EL (cell line): ENCODE measurements at regions not wholly inside any gene's neighbourhood (a gene's known extent, or its start where the extent isn't known, plus 50 kb on each side); places are given as distances from the start of the nearest gene placed in this dataset.
A peak's percentile ranks its signal among the peaks of the same experiment; 100 is the strongest.

Experiments
- DNase-seq: peaks from one replicate; pipeline ENCODE4 v3.0.0-alpha.2; 2016

DNA sequence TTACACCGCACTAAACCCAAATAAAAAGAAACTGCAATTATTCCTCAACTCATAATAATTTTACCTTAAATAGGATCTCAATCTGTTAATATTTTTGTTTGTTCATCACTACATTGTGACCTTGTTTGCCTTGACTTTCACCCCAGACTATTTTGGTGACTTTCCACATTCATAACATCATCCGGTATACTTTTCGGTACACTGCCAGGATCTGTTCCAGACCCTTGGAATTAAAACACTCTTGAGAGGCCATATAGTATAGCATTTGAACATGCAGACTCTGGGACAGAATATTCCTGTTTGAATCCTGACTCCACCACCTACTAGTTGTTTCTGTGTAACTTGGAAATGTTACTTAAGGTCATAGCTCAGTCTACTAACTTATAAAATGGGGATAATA, 577.4 kb downstream of the METTL4 start:
- no peak for DNase-seq

DNA sequence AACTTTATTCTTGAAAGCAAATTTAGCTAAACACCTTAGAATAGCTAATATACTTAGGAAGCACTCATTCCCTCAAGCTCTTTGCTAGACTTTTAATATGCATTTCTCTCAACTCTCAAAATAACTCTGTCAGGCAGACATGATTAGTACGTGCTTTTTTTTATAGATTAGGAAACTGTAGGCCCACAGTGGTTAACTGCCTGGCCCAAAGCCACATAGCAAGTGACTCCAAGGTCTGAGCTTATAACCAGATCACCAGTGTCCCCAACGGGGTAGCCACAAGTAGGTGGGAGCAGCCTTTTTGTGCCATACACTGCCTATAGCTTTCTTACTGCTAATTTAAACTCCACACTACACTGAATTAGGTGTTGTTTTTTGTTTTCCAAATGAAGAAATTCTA, 576.8 kb downstream of the METTL4 start:
- DNase-seq, result no peak

DNA sequence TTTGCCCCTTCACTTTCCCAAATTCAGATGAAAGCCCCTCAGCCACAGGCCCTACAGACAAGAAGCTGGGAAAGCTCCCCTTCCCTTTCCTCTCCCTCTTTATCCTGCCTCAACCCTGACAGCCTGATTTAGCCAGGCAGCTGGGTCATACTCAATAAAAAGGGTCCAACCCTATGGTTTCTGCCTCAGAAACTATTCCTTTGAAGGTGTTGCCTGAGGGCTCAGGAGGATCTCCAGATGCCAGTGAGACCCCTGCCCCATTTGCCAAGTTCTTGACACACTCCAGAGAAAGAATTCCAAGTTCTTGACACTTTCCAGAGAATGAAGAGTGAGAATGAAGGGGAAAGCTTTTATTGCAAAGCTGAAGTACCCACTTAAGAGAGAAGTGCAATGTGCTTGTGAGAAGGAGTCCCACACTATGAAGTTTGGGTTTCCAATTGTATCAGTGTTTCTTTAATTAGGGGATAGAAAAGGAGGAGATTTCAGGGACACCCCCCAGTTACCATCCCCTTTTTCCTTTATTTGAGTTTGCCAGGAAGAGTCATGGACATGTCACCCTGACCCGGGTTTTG, 576.2 kb downstream of the METTL4 start:
- DNase-seq, result no peak

DNA sequence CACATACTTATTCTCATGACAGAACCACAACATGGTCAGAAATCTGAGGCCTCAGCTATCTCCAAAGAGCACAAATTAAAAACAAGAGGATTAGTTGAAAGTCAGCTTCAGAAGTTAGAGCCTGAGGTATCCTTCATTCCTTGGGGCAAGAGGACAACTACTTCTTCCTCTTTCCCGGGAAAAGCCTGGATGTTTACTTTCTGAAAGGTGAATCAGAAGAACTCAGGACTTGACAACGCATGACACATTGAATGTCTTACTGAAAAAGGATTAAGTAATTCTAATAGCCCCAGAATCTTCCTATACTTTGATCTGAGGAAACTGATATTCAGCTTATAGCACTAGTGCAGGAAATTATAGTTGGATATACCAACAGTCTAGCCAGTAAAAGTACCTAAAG, 573.2 kb downstream of the METTL4 start:
- no peak for DNase-seq

DNA sequence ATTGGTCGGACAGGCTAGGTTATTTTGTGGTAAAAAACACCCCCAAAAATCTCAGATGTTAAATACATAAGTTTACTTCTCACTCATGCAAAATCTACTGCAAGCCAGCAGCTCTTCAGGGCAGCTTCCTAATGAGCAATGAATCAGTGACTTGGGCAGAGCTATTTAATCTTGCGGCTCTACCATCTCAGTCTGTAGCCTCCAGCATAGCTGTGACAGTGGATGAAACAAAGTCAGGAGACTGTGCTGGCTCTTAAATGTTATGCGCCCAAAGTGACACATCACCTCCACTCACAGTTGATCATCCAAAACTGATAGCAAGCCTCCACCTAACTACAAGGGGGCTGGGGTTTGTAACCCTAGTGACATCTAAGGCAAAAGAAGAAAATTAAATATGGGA, 571.9 kb downstream of the METTL4 start:
- no peak for DNase-seq

DNA sequence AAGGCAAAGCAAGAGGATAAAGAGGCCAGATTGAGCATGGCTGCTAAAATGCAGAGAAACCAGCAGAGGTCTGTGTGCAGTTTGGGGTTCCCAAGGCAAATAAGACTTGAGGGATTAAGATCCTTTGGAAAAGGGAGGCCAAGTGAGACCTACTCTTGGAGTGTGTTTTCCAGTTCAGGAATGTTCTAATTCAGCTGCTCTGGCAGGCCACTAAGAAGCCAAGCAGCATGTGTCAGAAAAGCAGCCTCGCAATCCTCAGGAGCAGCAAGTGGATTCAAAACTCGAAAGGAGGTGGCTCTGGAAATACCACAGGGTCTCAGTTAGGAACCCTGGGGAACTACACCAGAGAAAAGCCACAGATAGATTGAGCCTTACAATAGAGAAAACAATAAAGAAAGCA, 569.2 kb downstream of the METTL4 start:
- no peak for DNase-seq

DNA sequence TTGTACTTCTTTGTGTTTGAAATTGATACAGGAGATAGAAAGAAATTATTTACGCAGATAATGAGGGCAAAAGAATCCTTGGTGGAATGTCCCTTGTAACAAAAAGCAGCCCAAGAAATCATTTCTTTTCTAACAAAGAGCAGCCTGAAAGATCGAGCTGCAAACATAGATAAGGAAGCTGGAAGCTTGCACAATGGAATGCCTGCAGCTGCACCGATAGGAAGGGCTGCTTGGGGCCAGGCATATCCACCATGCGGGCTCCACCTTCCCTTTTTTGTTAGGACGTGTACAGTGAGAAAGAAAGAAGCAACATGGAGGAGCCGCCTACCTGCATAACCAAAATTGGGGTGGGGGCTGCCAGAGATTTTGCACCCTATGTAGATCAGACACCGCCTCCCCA, 568.7 kb downstream of the METTL4 start:
- no peak for DNase-seq

DNA sequence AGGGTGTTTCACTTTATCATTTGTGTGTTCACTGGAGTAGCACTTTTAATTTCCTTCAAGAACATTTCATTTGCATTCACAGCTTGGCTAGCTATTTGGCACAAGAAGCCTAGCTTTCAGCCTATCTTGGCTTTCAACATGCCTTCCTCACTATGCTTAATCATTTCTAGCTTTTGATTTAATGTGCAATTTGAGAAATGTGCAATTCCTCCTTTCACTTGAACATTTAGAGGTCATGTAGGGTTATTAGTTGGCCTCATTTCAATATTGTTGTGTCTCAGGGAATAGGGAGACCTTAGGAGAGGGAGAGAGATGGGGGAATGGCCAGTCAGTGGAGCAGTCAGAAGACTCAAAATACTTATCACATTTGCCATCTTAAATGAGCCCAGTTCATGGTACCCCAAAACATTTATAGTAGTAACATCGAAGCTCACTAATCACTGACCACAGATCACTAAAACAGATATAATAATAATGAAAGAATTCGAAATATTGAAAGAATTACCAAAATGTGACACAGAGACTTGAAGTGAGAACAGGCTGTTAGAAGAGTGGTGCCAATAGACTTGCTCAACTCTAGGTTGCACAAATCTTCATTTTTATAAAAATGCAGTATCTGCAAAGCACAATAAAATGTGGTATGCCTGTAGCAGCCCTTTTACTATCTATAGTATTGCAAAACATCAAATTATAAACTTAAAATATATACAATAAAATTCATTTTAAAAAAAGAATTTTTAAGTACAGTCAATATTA, 561.2 kb downstream of the METTL4 start:
- no peak for DNase-seq

DNA sequence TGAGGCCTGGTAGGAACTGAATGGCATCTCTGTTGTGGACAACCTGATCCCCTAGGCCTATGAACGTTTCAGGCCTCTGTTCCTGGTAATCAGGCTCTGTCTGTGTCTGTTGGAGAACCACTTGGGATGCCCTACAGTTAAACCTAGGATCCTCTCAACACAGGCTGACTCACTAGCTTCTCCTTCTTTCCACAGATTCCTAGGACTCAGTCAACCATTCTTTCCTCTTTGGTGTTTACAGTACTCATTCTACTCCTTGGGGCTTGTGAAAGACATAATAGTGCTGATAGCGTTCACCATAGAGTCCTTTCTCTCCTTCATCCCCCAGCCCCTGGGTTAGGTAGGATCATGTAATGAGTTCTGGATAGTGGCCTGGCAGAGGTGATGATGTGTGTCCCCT, 544.3 kb downstream of the METTL4 start:
- DNase-seq, result no peak

DNA sequence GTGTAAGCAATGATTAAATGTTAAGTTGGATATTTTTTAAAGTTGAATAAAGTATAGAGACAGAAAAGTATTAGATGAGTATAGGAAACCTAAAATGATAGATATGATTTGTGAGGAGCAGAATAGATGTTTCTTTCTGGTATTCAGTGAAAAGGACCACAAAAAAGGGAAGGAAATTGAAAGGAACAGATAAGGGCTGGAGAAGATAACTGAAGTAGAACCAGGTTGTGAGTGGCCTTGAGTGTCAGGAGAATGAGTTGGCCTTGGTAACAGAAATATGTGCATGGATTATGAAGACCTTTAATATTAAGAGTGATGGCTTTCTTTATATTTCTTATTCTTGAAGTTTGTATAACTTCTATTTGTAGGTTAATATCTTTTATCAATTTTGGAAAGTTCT, 543.5 kb downstream of the METTL4 start:
- DNase-seq, result no peak

DNA sequence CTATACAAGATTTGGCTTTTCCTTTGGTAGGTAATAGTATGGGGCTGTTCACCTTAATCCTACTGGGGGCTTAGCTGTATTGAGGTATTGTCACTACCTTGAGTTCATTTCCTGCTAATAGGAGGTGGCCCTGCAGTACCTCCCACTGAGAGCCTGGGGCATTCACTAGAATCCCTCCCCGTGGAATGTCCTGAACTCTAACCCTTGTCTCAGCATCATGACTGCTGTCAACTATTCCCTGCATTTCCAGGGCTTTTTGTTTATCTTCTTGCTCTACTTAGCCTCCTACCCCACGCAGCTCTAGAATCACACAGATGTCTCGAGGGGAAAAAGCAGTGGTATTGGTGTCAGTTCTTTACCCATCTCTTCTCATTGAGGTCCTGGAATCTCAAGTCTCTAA, 542.3 kb downstream of the METTL4 start:
- no peak for DNase-seq

DNA sequence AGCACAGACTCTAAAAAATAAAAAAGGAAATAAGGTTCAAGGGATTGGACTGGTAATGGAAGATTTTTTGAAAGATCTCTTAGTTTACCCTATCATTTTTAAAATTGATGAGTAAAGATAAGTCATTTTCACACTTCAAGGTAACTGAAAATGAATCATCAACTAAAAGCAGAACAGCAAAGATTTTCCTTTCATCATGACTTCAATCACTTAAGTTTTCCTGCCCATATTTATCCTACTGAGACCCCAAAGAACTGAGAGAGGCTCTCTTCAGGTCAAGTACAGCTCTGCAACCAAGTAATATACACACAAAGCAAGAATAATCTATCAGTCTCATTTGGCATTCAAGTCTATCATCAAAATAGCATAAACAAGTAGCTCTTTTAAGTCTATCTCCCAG, 540.7 kb downstream of the METTL4 start:
- no peak for DNase-seq

DNA sequence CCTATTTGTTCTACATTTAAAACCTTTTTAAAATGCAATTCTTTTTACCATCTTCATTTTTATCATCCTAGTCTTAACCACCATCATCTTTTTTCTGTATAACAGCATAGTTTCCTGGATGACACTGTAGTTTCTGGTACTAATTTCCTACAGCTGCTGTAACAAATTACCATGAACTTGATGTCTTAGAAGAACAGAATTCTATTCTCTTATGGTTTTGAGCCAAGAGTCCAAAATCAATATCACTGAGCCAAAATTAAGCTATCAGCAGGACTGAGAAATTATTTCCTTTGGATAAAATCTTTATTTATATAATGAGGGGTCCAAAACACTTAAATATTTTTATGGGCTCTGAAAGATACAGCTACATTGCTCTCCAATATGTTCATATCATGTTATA, 539.3 kb downstream of the METTL4 start:
- no peak for DNase-seq

DNA sequence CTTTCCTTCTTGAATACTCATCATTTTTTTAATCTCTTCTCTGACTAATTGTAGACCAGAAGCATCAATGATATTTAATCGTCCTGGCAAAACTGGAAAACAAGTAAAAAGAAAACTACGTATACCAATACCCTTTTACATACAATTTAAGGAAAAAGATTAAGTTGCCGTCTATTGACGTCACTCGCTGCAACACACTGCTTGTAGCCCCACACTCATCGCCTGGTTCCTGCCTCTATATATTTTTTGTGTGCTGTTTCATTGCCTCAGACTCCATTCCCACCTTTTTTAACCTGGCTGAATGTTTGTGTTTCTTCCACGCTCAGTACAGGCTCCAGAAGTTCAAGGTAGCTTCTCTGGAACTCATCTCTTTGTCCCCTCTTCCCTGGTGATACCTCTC, 536.2 kb downstream of the METTL4 start:
- no peak for DNase-seq

DNA sequence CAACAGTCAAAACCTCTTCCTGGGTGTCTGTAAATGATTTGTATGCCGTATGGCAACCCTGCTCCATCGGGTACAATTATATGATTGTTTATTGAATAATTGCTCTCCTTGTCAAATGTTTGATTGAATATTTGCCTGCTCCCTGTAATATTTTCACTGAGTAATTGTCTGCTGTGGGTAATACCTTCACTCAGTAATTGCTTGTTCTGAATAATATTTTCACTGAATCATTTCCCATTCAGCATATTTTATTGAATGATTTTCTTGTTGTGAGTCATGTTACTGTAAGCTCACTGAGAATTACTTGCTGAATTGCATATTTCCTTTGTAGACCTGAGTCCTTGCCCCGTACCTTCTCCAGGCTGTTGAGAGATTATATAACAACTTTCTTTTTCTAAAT, 535.2 kb downstream of the METTL4 start:
- DNase-seq, result peak; percentile 4

DNA sequence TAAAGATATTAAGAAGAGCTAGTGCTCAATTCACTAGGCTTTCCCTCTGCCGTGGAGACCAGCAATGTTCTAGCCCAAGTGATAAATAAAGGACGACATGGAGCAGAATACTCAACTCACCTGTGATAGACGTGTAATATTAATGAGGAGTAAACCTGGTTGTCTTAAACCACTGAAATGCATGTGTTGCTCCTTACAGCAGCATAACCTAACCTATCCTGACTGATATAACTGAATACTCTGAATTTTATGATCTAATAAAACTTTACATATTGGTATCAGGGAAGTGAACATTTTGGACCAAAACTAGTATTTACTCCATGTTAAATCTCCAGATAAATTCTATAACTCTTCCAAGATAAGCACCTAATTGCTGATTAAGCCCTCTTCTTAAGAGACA, 531.0 kb downstream of the METTL4 start:
- DNase-seq, result no peak

DNA sequence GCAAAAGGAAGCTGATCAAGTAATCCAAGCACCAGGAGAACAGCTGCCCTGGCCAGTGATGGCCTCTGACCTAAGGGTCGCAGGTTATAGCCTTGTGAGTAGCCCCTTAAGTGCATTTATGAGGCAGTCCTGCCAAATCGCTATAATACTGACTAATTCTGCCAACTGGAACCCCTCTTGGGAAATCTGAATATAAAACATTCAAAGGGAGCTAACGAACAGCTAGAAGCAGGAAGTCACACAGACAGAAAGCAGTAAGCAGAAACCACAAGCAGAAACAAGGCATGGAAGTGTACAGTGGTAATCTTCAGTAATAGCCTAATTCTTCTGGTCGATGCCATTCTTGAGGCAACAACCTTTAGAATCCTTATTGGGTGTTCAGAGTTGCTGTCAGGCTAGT, 521.3 kb downstream of the METTL4 start:
- DNase-seq, result no peak

DNA sequence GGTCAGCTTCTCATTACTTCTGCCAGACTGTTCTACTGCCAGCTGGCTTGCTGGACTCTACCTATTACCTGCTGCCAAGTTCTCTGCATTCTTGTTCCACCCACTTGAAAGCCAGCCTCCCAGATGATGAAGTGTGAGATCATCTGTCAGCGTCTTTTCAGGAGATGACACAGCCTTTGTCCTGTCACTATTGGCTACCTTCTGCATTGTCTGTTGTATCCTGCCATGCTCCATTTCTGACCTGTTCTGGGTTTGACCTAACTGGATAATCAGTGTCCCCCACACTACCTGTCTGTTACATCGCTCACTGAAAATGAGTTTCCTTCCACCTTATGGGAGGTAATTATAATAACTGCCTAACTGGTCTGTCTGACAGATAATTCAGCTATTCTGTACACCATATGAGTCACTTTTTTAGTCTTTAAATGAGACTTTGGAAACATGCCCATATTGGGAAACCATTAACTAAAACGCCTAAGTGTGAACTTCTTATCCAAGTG, 520.6 kb downstream of the METTL4 start:
- DNase-seq, result no peak

DNA sequence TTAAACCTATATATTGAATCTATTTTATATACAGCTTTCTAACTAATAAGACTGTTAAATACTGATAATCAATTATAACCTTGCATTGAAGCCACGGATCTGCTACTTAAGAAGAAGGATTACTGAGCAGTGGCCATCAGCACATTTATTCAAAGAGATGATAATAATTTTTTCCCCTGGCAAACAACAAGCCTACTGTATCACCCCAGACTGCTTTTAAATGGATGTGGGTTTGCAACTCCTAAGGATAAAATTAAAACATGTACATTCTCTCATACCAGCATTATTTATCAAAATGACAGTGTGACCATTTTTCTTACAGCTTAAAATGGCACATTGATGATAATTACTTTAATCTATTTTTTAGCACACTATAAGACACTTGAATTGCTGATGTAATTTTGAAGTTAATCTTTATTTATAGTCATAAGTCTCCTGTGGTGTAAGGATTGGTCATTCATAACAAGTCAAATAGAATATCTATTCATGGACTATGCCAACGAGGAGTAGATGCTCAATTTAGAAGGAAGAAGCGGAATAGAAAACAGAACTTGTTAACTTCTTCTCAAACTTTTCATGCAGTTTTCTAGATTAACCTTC, 517.7 kb downstream of the METTL4 start:
- DNase-seq, result no peak

DNA sequence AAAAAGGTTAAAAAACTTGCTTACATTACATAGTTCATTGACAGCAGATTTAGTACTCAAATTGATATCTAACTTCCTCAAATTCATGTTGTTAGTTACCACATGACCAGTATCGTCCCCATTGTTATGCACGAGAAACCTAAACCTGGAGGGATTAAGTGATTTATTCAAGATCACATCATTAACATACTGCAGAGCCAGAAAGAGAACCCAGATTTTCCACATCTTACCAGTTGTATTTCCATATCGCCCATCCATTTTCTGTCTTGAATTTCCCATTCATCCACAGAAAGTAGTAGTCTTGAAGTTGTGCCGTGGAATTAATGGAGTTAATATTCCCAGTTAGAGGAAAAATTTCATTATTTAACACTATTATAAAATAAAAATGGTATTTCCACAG, 512.0 kb downstream of the METTL4 start:
- DNase-seq, result no peak

DNA sequence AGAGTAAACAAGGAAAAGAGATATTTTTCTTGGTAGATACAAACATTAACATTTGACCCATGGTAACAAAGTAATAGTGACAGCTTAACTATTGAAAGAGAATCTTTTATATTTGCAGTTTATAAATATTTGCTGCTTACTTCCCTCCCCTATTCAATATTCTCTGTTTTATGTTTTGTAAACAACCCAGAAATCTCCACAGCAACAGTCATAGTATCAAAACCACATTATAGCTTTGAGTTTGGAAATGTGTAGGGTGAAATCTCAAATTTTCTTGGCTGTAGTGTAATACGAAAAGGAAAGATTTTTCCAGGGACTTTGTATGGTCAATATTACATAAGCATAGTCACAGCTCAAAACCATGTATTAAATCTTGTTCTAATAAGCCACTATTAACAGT, 511.2 kb downstream of the METTL4 start:
- no peak for DNase-seq

DNA sequence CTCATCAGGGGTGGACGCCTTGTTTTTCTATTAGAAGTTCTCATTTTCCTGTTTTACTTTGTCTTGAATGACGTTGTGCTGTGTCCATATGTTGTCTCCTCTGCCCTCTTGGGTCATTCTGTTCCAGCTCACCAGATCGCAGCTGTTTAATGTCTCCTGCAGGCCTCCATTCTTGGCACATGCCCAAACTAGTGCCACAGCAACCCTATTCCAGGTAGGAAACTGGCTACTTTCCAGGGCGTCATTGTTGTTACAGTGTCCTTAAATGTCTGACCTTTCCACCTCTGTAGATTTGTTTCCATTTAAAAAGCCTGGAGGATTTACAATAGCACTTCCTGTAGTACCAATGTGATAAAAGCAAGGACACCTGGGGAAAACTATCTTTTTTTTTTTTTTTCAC, 500.7 kb downstream of the METTL4 start:
- no peak for DNase-seq

DNA sequence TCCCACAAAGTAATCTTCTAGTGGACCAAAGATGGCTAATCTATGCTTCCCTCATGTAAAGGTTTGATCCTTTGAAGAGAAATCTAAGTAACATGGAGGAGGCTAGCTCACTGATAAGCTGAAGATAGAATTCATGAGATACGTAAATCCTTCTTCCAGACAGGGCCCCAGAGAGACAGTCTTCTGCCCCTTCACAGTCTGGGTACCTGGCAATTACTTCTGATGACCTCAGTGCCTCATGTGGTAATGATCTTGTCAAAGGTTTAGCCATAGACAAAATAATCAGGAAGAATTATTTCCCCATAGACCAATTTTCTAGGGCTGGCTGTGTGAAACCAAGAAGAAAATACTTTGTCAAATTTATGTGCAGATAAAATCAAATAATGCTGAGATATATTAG, 495.8 kb downstream of the METTL4 start:
- no peak for DNase-seq

DNA sequence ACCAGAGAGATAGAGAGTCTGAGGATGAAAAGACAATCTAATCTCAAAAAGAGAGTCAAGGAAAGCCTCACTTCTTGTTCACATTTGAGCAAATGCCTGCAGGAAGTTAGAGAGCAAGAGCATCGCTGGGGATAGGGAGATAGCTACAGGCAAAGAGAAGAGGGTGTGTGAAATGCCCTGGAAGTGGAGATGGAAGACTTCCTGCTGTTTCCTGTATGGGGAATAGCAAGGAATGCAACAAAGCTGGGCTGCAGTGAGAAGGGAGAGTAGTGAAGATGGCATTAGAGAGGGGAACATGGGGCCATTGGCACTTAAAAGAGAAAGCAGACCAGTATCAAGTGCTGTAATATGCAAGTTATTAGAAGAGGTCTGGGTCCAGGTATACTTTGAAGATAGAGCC, 488.6 kb downstream of the METTL4 start:
- no peak for DNase-seq

DNA sequence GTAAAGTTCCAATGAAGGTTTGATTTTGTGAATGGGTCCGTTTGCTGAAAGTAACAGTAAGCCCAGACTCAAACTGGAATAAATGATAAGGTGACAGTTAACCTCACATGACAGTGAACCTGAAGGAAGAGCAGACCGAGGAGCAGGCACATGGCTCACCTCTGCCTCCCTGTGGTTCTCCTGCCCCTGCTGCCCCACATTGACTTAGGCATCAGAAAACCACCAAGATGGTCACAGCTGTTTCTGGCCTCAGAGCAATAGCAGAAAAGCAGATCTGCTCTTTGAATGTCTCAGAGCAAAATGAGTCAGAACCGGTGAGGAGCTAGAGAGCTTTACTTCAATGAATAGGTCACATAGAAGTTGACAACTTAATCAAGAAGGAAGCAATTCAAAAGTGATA, 487.6 kb downstream of the METTL4 start:
- no peak for DNase-seq
